ENCODE measurements at regions not wholly inside any gene's neighbourhood (a gene's known extent, or its start where the extent isn't known, plus 50 kb on each side); places are given as distances from the start of the nearest gene placed in this dataset.

- TF ChIP-seq CTCF (IDR thresholded peaks at IDR 0.05; ENCODE audit: low read depth, low read length) = no peak
- H3K4me3 ChIP-seq (ENCODE audit: low read depth, low read length) = no peak overlapping the region
Observed at GRCh38 chr14:85252011-85252410, 277.9 kb upstream of the FLRT2 start.

GRCh38 chr14:85254711-85255110, 275.2 kb upstream of the FLRT2 start:
- no peak for TF ChIP-seq CTCF (IDR thresholded peaks at IDR 0.05; ENCODE audit: low read depth, low read length)
- no peak overlapping the region for H3K4me3 ChIP-seq (ENCODE audit: low read depth, low read length)

- no peak for TF ChIP-seq CTCF (IDR thresholded peaks at IDR 0.05; ENCODE audit: low read depth, low read length)
- H3K4me3 ChIP-seq (ENCODE audit: low read depth, low read length) = no peak overlapping the region
Observed at GRCh38 chr14:85257287-85257686, 272.7 kb upstream of the FLRT2 start.

GRCh38 chr14:85263916-85264675, 265.8 kb upstream of the FLRT2 start:
- no peak for TF ChIP-seq CTCF (IDR thresholded peaks at IDR 0.05; ENCODE audit: low read depth, low read length)

GRCh38 chr14:85273099-85273677, 256.8 kb upstream of the FLRT2 start:
- no peak for TF ChIP-seq CTCF (IDR thresholded peaks at IDR 0.05; ENCODE audit: low read depth, low read length)
- no peak overlapping the region for H3K4me3 ChIP-seq (ENCODE audit: low read depth, low read length)

More at GRCh38 chr14:85263916-85264675, 265.8 kb upstream of the FLRT2 start:
- H3K4me3 ChIP-seq (ENCODE audit: low read depth, low read length) = no peak overlapping the region

GRCh38 chr14:85273952-85274351, 256.0 kb upstream of the FLRT2 start:
- H3K4me3 ChIP-seq (ENCODE audit: low read depth, low read length) = no peak overlapping the region
- TF ChIP-seq CTCF (IDR thresholded peaks at IDR 0.05; ENCODE audit: low read depth, low read length) = no peak

Data from WI38 (cell line).